Thoracic aorta (tissue), 2 donors: ENCODE measurements at regions not wholly inside any gene's neighbourhood (a gene's known extent, or its start where the extent isn't known, plus 50 kb on each side); places are given as distances from the start of the nearest gene placed in this dataset.

Experiments used
- ATAC-seq: fragments of 150-250 bp; one replicate; pipeline ENCODE4 v1.8.0; 2017; ENCODE audit warnings: low read depth; ENCODE audit not compliant: insufficient number of reproducible peaks, low FRiP score
- DNase-seq: peaks from one replicate; pipeline ENCODE4 v3.0.0-alpha.2; 2020; ENCODE audit warnings: low spot score
- H3K27ac ChIP-seq, 2 donors: fragments of 200-600 bp; sonication (generic); 1 replicate in 1 of 2; 2 replicates in 1 of 2; pipeline ENCODE4 v1.5.1; 2016; ENCODE audit warnings: mild to moderate bottlenecking in 2 of 2, moderate library complexity in 2 of 2
- H3K27me3 ChIP-seq: fragments of 200-600 bp; sonication (generic); replicated peaks from 2 replicates; pipeline ENCODE4 v1.6.0; 2016; ENCODE audit warnings: mild to moderate bottlenecking; ENCODE audit not compliant: insufficient read depth
- H3K36me3 ChIP-seq: fragments of 200-600 bp; sonication (generic); one replicate; pipeline ENCODE4 v1.5.1; 2016
- H3K4me1 ChIP-seq, 2 donors: fragments of 200-600 bp; sonication (generic); 1 replicate in 1 of 2; 2 replicates in 1 of 2; pipeline versions ENCODE4 v1.5.1 to v1.6.0; 2016; ENCODE audit warnings: low read depth in 2 of 2, mild to moderate bottlenecking in 1 of 2; ENCODE audit not compliant: control insufficient read depth in 1 of 2
- H3K4me3 ChIP-seq: fragments of 200-600 bp; sonication (generic); 2 replicates; pipeline ENCODE4 v1.5.1; 2016; ENCODE audit warnings: mild to moderate bottlenecking
- H3K9me3 ChIP-seq: fragments of 200-600 bp; sonication (generic); 2 replicates; pipeline ENCODE4 v1.5.1; 2016
- TF ChIP-seq, protein P1 (sequence below): fragments of 200-600 bp; sonication (generic); IDR thresholded peaks from one replicate; pipeline ENCODE4 v1.5.1; 2019; ENCODE audit warnings: antibody characterized with exemption

DNA sequence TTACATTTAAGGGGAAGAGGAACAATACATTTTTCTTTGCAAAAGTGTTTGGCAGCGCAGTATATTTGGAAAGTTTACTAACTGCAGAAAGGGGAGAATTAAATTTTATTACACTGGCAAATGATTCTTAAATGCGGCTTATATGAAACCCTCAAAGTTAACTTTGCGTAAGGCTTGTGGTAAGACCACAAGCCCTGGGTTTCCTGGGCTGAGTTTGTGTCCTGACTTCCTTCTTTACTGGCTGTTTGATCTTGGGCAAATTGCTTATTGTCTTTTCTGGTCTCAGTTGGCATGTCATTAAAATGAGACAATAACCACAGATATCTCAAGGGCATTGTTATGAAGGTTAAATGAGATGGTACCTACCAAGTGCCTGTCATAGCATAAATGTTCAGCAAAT is 106.8 kb downstream of the GLRX3 start:
- Histone ChIP-seq H3K4me3 (no peak overlapping the region), H3K9me3 (peaks cover 3% of the 10 kb centered on the region), H3K27ac (no peak overlapping the region), H3K36me3 (no peaks in the 10 kb centered on the region), H3K27me3 (no peaks in the 10 kb centered on the region), H3K4me1 (no peaks in the 10 kb centered on the region)
- DNase-seq = no peak
- no peak for ATAC-seq
- TF ChIP-seq, protein P1, sequence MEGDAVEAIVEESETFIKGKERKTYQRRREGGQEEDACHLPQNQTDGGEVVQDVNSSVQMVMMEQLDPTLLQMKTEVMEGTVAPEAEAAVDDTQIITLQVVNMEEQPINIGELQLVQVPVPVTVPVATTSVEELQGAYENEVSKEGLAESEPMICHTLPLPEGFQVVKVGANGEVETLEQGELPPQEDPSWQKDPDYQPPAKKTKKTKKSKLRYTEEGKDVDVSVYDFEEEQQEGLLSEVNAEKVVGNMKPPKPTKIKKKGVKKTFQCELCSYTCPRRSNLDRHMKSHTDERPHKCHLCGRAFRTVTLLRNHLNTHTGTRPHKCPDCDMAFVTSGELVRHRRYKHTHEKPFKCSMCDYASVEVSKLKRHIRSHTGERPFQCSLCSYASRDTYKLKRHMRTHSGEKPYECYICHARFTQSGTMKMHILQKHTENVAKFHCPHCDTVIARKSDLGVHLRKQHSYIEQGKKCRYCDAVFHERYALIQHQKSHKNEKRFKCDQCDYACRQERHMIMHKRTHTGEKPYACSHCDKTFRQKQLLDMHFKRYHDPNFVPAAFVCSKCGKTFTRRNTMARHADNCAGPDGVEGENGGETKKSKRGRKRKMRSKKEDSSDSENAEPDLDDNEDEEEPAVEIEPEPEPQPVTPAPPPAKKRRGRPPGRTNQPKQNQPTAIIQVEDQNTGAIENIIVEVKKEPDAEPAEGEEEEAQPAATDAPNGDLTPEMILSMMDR = no peak

DNA sequence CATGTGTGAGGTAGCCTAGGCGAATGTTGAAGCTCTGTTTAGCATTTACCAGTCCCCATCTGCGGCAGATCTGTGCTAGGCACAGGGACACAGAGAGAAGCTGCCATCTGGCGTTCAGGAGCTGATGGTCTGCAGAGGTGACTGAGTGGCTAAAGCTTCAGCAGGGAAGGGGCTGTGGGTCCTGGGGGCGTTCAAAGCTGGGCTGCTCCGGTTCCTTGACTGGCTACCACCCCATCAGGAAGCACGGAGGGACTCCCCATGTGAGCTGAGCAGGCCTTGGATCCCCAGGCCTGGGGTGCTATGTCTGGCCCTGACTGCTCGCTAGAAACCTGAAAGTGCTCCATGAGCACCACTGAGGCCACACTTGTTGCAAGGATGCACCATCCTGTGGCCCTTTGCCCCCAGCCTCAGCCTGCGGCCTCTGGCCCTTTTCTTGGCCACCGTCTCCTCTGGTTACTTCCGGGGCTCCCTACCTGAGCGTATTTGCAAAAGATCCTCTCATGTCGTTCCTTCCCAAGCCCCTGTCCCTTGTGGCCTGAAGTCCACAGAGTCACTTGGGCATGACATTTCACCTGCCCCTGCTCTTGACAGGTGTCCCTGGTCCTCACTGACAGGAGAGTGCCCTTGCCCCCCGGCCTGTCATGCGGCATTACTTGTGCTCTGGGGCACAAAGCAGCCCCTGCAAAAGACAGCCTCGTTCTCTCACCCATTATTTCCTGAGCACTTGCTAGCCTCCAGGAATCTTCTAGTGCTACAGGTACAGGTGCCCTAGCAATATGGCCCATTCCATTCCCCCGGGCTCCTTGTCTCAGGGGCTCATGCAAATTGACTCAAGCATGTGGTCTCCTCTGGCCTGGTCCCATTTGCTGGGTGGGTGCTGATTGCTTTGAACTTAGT is 108.1 kb downstream of the GLRX3 start:
- H3K27me3 ChIP-seq = no peaks in the 10 kb centered on the region
- ATAC-seq = no peak

DNA sequence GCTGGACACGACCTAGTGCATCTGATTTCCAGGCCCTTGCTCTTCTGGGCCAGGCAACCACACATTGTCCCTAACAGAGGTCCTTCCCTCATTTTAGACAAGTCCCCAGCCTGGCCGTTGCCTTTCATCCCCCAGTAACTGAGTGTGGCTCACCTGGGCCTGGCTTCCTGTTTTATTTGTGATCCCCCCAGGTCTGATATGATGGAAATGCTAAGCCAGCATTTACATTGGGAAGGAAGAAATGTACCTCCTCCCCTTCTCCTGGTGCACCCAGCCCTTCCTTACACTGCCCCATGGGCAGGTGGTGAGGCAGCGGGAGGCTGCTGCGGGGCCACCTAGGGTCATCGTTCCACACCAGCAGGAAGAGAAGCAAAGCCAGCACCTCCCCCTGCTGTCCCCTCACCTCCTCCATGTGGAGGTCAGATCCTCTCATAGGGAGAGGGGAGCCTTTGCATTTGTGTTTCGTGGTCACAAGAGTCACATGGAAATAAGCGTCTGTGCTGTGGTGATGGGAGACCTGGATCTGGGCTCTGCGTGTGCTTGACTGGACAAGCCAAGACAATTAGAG is 108.8 kb downstream of the GLRX3 start:
- TF ChIP-seq, protein P1 = no peak
- no peak for DNase-seq
- Histone ChIP-seq H3K9me3 (peaks cover 3% of the 10 kb centered on the region), H3K4me3 (no peak overlapping the region), H3K4me1 (no peaks in the 10 kb centered on the region), H3K27me3 (no peaks in the 10 kb centered on the region), H3K27ac (no peak overlapping the region), H3K36me3 (no peaks in the 10 kb centered on the region)
- ATAC-seq = no peak

More for the DNA sequence above, 108.1 kb downstream of the GLRX3 start:
- peaks cover 3% of the 10 kb centered on the region for H3K9me3 ChIP-seq
- no peaks in the 10 kb centered on the region for H3K36me3 ChIP-seq
- TF ChIP-seq, protein P1 = no peak
- H3K27ac ChIP-seq = no peak overlapping the region
- no peak for DNase-seq
- no peak overlapping the region for H3K4me3 ChIP-seq
- no peaks in the 10 kb centered on the region for H3K4me1 ChIP-seq

DNA sequence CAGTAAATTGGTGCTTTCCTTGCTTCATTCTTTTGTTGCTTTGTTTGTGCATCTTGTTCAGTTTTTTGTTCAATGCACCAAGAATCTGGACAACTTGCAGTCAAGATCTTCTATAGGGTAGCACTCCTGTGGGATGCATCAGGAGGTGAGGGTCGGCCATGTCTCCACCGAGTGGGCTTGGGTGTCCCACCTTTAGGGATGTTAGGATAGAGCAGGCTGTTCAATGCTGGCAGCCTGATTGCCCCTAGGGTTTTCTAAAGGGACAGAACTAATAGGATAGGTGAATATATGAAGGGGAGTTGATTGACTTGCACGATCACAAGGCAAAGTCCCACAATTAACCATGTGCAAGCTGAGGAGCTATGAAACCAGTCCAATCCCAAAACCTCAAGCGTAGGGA is 109.9 kb downstream of the GLRX3 start:
- no peak overlapping the region for H3K27ac ChIP-seq
- no peaks in the 10 kb centered on the region for H3K27me3 ChIP-seq
- no peaks in the 10 kb centered on the region for H3K9me3 ChIP-seq
- H3K4me1 ChIP-seq = no peaks in the 10 kb centered on the region
- TF ChIP-seq, protein P1 = no peak
- no peak overlapping the region for H3K4me3 ChIP-seq
- DNase-seq (no peak), ATAC-seq (no peak)
- no peaks in the 10 kb centered on the region for H3K36me3 ChIP-seq

DNA sequence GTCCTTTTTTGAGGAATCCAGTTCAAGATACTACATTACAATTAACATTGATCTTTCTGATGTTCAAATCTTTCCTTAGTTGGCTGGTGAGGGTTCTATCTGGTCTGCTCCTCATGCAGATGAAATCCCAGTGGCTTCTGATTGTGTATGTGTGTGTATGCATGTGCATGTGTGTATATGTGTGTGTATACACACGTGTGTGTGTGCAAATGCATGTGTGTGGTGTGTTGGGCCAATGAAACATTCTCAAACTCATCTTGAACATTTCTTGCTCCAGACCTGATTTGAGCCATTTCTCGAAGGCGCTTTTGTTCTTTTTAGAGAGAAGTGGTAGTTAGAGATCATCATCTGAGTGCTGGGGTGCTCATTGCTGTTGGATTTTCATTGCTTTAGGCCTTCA is 113.9 kb downstream of the GLRX3 start:
- H3K36me3 ChIP-seq = no peaks in the 10 kb centered on the region

More for the DNA sequence above, 113.9 kb downstream of the GLRX3 start:
- TF ChIP-seq, protein P1 = no peak
- H3K4me3 ChIP-seq = no peak overlapping the region
- no peak for DNase-seq
- no peaks in the 10 kb centered on the region for H3K27me3 ChIP-seq
- H3K9me3 ChIP-seq = no peaks in the 10 kb centered on the region
- no peaks in the 10 kb centered on the region for H3K4me1 ChIP-seq
- no peak overlapping the region for H3K27ac ChIP-seq
- no peak for ATAC-seq
